HEK293 (cell line): ENCODE measurements at regions not wholly inside any gene's neighbourhood (a gene's known extent, or its start where the extent isn't known, plus 50 kb on each side); places are given as distances from the start of the nearest gene placed in this dataset.

Source experiments
- CTCF ChIA-PET: fragments of 350-600 bp; formaldehyde crosslinking; extraction: SDS; loops from one replicate; lab custom pipeline; 2021; ENCODE audit warnings: antibody characterized with exemption; lab: Yijun Ruan, JAX
- POLR2A ChIA-PET: fragments of 300-600 bp; formaldehyde crosslinking; extraction: SDS; loops from one replicate; lab custom pipeline; 2020; ENCODE audit warnings: antibody characterized with exemption, inconsistent platforms; lab: Yijun Ruan, JAX
- H3K27ac ChIP-seq: fragments of 200-500 bp; sonication (Bioruptor generic); 2 replicates; pipeline ENCODE4 v1.5.1; 2014; ENCODE audit warnings: low read depth, low read length, control low read depth, inconsistent platforms; ENCODE audit errors: extremely low read depth
- H3K36me3 ChIP-seq, 2 experiments: fragments of 200-500 bp in 1 of 2; sonication (Bioruptor generic) in 1 of 2; 1 replicate in 1 of 2; 2 replicates in 1 of 2; pipeline ENCODE4 v1.5.1; 2014 to 2017; ENCODE audit warnings: inconsistent platforms in 2 of 2, low read length in 2 of 2; ENCODE audit not compliant: control insufficient read depth in 2 of 2, insufficient read depth in 1 of 2
- H3K4me1 ChIP-seq: fragments of 200-500 bp; sonication (Bioruptor generic); 2 replicates; pipeline ENCODE4 v1.5.1; 2014; ENCODE audit warnings: mild to moderate bottlenecking, low read length, inconsistent platforms; ENCODE audit not compliant: control insufficient read depth, insufficient read depth
- H3K4me3 ChIP-seq: 2 replicates; pipeline ENCODE4 v1.5.1; 2011; ENCODE audit warnings: low read depth, mild to moderate bottlenecking, control low read depth, low read length, moderate library complexity
- H3K9me3 ChIP-seq: fragments of 200-500 bp; sonication (Bioruptor generic); 2 replicates; pipeline ENCODE4 v1.5.1; 2014; ENCODE audit warnings: low read depth, low read length, inconsistent platforms; ENCODE audit not compliant: control insufficient read depth, insufficient read depth
- OVOL3 ChIP-seq: fragments of 450-650 bp; formaldehyde crosslinking; IDR thresholded peaks from 2 replicates; pipeline ENCODE4 v1.5.1; 2016; ENCODE audit warnings: missing biosample characterization, missing genetic modification characterization
- RBAK ChIP-seq: fragments of 450-650 bp; formaldehyde crosslinking; IDR thresholded peaks from 2 replicates; pipeline ENCODE4 v1.5.1; 2016; ENCODE audit warnings: missing biosample characterization, missing genetic modification characterization
- SETDB1 ChIP-seq: IDR thresholded peaks from one replicate; pipeline ENCODE4 v1.6.1; 2017; ENCODE audit warnings: mild to moderate bottlenecking, low read length, moderate library complexity, mixed read lengths; ENCODE audit not compliant: insufficient read length
- YY2 ChIP-seq: fragments of 450-650 bp; formaldehyde crosslinking; IDR thresholded peaks from 2 replicates; pipeline ENCODE4 v1.5.1; 2016; ENCODE audit warnings: missing biosample characterization, missing genetic modification characterization
- ZEB2 ChIP-seq: fragments of 450-650 bp; formaldehyde crosslinking; IDR thresholded peaks from 2 replicates; pipeline ENCODE4 v1.5.1; 2016; ENCODE audit warnings: missing biosample characterization, missing genetic modification characterization
- ZNF211 ChIP-seq: fragments of 450-650 bp; formaldehyde crosslinking; IDR thresholded peaks from 2 replicates; pipeline ENCODE4 v1.5.1; 2016; ENCODE audit warnings: low read depth, missing biosample characterization, missing genetic modification characterization
- ZNF214 ChIP-seq: fragments of 450-650 bp; formaldehyde crosslinking; IDR thresholded peaks from 2 replicates; pipeline ENCODE4 v1.5.1; 2017; ENCODE audit warnings: missing biosample characterization, mild to moderate bottlenecking, missing genetic modification characterization, borderline replicate concordance
- ZNF23 ChIP-seq: fragments of 450-650 bp; formaldehyde crosslinking; IDR thresholded peaks from 2 replicates; pipeline ENCODE4 v1.5.1; 2016; ENCODE audit warnings: missing biosample characterization, missing genetic modification characterization, borderline replicate concordance
- ZNF350 ChIP-seq: fragments of 450-650 bp; formaldehyde crosslinking; IDR thresholded peaks from 2 replicates; pipeline ENCODE4 v1.5.0; 2017; ENCODE audit warnings: missing biosample characterization, mild to moderate bottlenecking, missing genetic modification characterization
- ZNF433 ChIP-seq: fragments of 450-650 bp; formaldehyde crosslinking; IDR thresholded peaks from 2 replicates; pipeline ENCODE4 v1.5.1; 2016; ENCODE audit warnings: missing biosample characterization, missing genetic modification characterization, low read depth
- ZNF626 ChIP-seq: fragments of 450-650 bp; sonication (Bioruptor Pico); formaldehyde crosslinking; IDR thresholded peaks from 2 replicates; pipeline ENCODE4 v1.5.1; 2018; ENCODE audit warnings: missing biosample characterization, missing genetic modification characterization, inconsistent platforms
- ZNF791 ChIP-seq: fragments of 450-650 bp; formaldehyde crosslinking; IDR thresholded peaks from 2 replicates; pipeline ENCODE4 v1.5.1; 2016; ENCODE audit warnings: missing biosample characterization, missing genetic modification characterization
- TF ChIP-seq, protein P1 (sequence below): fragments of 450-650 bp; formaldehyde crosslinking; IDR thresholded peaks from 2 replicates; pipeline ENCODE4 v1.5.1; 2016; ENCODE audit warnings: missing biosample characterization, missing genetic modification characterization
- TF ChIP-seq, protein P2 (sequence below): fragments of 450-650 bp; formaldehyde crosslinking; IDR thresholded peaks from 2 replicates; pipeline ENCODE4 v1.5.1; 2016; ENCODE audit warnings: missing biosample characterization, missing genetic modification characterization
- TF ChIP-seq, protein P3 (sequence below): fragments of 450-650 bp; formaldehyde crosslinking; IDR thresholded peaks from 2 replicates; pipeline ENCODE4 v1.5.1; 2016; ENCODE audit warnings: missing biosample characterization, missing genetic modification characterization
- TF ChIP-seq, protein P4 (sequence below): fragments of 450-650 bp; formaldehyde crosslinking; IDR thresholded peaks from 2 replicates; pipeline ENCODE4 v1.5.1; 2016; ENCODE audit warnings: missing biosample characterization, missing genetic modification characterization
- TF ChIP-seq, protein P5 (sequence below): fragments of 450-650 bp; formaldehyde crosslinking; IDR thresholded peaks from 2 replicates; pipeline ENCODE4 v1.5.1; 2016; ENCODE audit warnings: missing biosample characterization, missing genetic modification characterization

DNA sequence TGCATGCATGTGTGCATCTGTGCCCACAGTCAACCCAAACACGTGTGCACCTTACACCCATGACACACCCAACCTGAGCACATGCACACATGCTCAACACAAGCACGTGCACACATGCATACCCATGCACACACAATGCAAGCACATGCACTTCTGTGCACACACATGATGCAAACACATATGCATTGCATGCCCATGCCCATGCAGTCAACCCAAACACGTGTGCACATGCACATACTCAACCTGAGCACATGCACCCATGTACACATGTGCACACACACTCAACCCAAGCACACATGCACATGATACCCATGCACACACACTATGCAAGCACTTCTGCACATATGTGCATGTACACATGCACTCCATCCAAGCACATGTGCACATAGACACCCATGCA lies 84.5 kb upstream of the FAM20C start (continued):
- TF ChIP-seq, protein P1, sequence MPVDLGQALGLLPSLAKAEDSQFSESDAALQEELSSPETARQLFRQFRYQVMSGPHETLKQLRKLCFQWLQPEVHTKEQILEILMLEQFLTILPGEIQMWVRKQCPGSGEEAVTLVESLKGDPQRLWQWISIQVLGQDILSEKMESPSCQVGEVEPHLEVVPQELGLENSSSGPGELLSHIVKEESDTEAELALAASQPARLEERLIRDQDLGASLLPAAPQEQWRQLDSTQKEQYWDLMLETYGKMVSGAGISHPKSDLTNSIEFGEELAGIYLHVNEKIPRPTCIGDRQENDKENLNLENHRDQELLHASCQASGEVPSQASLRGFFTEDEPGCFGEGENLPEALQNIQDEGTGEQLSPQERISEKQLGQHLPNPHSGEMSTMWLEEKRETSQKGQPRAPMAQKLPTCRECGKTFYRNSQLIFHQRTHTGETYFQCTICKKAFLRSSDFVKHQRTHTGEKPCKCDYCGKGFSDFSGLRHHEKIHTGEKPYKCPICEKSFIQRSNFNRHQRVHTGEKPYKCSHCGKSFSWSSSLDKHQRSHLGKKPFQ (tag by site-specific recombination): no peak
- TF ChIP-seq RBAK (tag by site-specific recombination): no peak
- TF ChIP-seq, protein P2, sequence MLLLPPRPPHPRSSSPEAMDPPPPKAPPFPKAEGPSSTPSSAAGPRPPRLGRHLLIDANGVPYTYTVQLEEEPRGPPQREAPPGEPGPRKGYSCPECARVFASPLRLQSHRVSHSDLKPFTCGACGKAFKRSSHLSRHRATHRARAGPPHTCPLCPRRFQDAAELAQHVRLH: no peak

DNA sequence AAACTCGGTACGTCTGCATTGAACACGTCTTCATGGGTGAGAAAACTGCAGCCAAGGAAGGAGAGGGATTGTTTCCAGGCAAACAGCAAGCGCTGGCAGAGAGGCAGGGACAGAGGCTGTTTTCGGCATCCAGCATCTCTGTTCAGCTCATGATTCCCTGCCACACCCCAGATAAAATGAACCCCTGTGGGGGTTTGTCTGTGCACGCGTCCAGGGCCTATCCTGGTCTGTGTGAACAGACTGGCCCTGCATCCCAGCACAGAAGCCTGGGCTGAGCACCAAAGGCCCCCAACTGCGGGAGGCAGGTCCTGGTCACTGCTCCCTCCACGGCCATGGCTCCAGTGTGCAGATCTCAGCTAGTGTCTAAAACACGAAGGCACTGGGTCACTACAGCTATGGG lies 83.3 kb upstream of the FAM20C start:
- POLR2A ChIA-PET: no interaction called here
- H3K36me3 ChIP-seq: no peaks in the 10 kb centered on the region
- TF ChIP-seq ZNF350 (tag by site-specific recombination) (no peak), ZNF211 (tag by site-specific recombination) (no peak), ZNF791 (tag by site-specific recombination) (no peak), YY2 (tag by site-specific recombination) (no peak), ZNF626 (no peak), ZEB2 (tag by site-specific recombination) (no peak), OVOL3 (no peak), ZNF433 (tag by site-specific recombination) (no peak), SETDB1 (no peak), ZNF214 (tag by site-specific recombination) (no peak)
- TF ChIP-seq, protein P3, sequence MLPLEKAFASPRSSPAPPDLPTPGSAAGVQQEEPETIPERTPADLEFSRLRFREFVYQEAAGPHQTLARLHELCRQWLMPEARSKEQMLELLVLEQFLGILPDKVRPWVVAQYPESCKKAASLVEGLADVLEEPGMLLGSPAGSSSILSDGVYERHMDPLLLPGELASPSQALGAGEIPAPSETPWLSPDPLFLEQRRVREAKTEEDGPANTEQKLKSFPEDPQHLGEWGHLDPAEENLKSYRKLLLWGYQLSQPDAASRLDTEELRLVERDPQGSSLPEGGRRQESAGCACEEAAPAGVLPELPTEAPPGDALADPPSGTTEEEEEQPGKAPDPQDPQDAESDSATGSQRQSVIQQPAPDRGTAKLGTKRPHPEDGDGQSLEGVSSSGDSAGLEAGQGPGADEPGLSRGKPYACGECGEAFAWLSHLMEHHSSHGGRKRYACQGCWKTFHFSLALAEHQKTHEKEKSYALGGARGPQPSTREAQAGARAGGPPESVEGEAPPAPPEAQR (tag by site-specific recombination): no peak
- TF ChIP-seq, protein P4, sequence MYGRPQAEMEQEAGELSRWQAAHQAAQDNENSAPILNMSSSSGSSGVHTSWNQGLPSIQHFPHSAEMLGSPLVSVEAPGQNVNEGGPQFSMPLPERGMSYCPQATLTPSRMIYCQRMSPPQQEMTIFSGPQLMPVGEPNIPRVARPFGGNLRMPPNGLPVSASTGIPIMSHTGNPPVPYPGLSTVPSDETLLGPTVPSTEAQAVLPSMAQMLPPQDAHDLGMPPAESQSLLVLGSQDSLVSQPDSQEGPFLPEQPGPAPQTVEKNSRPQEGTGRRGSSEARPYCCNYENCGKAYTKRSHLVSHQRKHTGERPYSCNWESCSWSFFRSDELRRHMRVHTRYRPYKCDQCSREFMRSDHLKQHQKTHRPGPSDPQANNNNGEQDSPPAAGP (tag by site-specific recombination): no peak
- TF ChIP-seq, protein P5, sequence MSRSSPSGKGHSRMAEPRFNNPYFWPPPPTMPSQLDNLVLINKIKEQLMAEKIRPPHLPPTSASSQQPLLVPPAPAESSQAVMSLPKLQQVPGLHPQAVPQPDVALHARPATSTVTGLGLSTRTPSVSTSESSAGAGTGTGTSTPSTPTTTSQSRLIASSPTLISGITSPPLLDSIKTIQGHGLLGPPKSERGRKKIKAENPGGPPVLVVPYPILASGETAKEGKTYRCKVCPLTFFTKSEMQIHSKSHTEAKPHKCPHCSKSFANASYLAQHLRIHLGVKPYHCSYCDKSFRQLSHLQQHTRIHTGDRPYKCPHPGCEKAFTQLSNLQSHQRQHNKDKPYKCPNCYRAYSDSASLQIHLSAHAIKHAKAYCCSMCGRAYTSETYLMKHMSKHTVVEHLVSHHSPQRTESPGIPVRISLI (tag by site-specific recombination): no peak
- TF ChIP-seq, all 188 proteins: peak for 0
- H3K4me3 ChIP-seq: no peak overlapping the region
- H3K9me3 ChIP-seq: no peaks in the 10 kb centered on the region
- no peaks in the 10 kb centered on the region for H3K4me1 ChIP-seq
- CTCF ChIA-PET: no interaction called here
- no peak overlapping the region for H3K27ac ChIP-seq

DNA sequence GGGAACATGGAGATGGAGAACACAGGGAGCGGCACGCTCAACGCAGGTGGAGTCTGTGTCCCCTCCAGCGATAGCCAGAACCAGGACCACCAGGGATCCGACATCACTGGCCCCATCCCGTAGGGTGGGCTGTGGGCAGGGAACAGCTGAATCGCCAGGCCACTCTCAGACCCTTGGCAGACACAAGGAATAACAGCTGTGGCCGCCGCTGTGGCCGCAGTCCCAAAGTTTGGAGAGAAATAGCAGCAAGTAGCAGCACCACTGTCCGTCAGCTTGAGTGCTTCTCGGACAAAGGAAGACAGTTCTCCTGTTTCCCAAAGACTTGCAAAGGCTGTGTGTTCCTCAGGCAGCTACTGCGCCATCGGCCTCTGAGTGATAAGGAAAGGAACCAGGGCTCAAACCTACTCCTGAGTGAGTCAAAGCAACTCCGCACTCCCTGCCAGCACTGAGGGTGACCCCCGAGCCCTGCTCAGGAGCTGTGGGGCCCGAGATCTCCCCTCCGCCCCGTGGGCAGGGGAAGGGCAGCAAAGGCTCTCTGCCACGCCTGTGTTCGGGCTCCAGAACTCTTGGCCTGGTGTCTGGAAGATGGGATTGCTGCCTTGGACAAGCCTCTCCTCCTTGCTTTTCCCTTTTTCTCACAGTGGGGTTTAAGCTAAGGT lies 82.3 kb upstream of the FAM20C start:
- Histone ChIP-seq H3K9me3 (no peaks in the 10 kb centered on the region), H3K4me1 (no peaks in the 10 kb centered on the region), H3K4me3 (no peak overlapping the region), H3K27ac (no peak overlapping the region), H3K36me3 (no peaks in the 10 kb centered on the region)
- ChIA-PET POLR2A (interaction anchor here (0.6 kb wide), 1 partner anchor 516 kb away, joined by 5 read pairs; no protein-coding TSS in a partner anchor), CTCF (no interaction called here)
- TF ChIP-seq ZNF23 (tag by site-specific recombination): no peak
